ENCODE measurements at regions not wholly inside any gene's neighbourhood (a gene's known extent, or its start where the extent isn't known, plus 50 kb on each side); places are given as distances from the start of the nearest gene placed in this dataset.

DNA sequence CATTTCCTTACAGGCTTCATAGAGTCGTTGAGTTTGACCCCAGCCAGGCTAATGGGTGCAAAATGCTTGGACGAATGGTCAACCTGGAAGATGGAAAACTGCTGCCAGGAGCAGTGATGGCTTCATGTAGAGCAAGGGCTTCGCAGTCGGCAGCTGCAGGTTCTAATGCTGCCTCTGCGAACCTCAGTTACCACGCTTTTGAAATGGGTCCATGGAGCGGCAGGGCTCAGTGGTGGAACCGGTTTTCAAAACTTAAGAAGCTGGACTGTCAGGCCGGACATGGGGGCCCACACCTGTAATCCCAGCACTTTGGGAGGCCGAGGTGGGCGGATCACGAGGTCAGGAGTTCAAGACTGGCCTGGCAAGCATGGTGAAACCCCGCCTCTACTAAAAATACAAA lies 55.9 kb upstream of the PRR5 start:
- no peak for TF ChIP-seq FOS (IDR thresholded peaks at IDR 0.05; ENCODE audit: borderline replicate concordance, insufficient read depth, low read length)
- no peak for TF ChIP-seq CTCF (IDR thresholded peaks at IDR 0.05; ENCODE audit: extremely low read depth in 1 of 2, insufficient read depth in 1 of 2, low read depth in 1 of 2, low read length in 2 of 2)
- no peak for TF ChIP-seq GATA2 (IDR thresholded peaks at IDR 0.05; ENCODE audit: insufficient read depth, insufficient read length, low read depth, low read length)

Data from endothelial cell of umbilical vein (primary cell).